ENCODE measurements at regions not wholly inside any gene's neighbourhood (a gene's known extent, or its start where the extent isn't known, plus 50 kb on each side); places are given as distances from the start of the nearest gene placed in this dataset.

DNA sequence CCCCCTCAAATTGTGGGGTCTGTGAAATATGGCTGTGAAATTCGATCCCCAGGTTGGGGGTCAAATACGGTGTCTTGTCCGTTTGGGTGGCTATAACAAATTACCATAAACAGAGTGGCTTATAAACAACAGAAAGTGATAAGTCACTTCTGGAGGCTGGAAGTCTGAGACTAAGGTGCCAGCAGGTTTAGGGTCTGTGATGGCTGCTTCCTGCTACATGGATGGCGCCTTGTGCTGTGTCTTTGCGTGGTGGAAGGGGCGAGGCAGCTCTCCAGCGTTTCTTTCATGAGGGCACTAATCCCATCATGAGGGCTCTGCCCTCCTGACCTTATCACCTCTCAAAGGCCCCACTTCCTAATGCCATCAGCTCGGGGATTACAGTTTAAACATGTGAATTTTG lies 120.0 kb downstream of the IRF8 start:
- DNase-seq, result no peak

DNA sequence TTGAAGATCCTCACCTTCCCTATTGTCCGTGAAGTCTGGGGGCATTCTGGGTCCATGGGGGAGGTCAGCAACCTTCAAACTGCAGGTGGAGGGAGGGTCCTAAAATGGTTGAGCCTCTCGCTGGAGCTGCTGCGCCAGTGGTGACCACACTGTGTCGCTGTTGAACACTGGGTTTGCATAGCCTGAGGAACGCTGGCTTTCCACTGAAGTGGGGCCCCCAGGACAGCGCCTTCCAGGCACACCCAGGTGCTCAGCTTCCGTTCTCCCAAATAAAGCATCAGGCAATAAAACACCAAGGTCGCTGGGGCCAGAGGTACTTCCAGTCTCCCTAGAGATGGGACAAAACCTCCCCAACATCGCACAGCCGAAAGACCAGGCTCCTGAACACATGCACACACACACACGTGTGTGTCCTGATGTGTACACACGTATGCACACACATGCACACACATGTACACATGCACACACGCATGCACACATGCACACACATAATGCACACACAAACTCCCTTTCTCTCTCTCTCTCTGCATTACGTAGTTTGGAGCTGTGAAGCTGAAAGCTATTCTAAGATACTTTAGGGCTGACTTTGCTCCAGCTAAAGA lies 120.6 kb downstream of the IRF8 start:
- DNase-seq, result no peak

DNA sequence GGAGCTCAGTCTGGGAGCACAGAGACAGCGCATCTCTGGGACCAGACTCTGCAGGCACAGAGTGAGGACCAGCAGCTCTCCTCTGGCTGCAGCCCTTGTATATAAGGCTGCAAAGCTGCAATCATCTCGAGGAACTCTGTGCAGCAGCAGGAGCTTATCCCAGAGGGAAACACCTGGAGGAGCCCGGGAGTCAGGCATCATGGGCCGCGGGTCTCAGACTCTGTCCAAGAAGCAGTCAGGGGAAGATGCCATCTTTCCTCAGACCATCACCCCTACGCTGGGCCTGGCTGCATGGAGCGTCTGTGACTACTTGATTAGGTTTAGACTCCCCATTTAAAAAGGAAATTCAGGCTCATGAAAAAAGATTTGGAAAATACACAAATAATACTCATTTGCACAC lies 122.0 kb downstream of the IRF8 start:
- no peak for DNase-seq

DNA sequence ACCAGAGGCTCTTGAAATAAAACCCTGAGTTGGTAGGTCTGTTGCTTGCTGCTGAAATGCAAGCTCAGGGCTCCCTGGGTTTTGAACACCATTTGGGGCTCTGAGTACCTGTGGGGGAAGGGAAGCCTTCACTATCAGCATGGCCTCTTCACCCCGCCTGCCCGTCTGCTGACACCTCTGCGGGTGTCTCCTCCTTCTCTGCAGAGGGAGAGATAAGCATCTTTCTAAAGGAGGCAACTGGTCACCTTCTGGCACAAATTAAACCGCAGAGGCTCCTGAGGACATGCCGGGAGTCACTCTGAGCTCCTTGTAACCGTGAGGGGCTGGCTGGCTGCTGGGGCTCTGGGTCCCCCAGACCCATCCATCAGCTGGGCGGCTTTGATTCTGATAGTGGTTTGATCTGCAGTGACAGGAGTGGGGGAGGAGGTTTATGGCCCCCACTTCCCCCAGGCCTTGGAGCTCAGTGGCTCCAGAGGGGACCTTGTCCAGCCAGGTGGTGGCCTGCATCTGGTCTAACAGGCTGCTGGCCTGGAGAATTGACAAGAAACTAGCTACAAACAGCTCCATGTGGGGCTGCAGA lies 123.5 kb downstream of the IRF8 start:
- no peak for DNase-seq

DNA sequence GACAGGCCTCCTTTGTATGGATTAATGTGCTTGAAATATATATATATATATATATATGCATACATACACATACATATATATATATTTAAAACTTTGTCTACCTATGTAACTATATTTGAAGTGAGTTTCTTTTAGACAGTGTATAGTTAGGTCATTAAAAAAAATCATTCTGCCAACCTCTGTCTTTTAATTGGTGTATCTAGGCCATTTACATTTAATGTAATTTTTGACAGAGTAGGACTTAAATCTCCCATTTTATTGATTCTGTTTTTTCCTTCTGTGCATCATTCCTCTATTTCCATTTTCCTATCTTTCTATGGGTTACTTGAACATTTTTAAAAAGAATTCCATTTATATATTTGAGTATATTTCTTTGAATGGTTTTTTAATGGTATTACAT lies 125.2 kb downstream of the IRF8 start:
- no peak for DNase-seq

DNA sequence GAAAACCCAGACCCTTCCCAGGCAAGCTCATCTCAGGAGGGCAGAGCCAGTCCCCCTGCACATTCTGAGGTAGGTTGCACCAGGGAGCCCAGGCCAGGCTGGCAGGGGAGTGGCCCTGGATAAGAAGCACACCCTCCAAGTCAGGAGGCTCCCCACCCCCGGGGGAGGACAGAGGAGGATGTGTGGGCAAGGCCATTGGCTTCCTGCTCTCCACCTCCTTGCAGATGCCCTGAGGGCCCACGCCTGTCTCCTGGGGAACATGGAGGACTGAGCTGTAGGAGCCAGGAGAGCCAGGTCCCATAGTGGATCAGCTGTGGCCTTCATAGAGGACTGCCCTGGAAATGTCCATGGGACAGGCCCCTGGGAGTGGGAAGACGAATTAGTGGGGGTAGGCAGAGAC lies 126.7 kb downstream of the IRF8 start:
- DNase-seq, result no peak

DNA sequence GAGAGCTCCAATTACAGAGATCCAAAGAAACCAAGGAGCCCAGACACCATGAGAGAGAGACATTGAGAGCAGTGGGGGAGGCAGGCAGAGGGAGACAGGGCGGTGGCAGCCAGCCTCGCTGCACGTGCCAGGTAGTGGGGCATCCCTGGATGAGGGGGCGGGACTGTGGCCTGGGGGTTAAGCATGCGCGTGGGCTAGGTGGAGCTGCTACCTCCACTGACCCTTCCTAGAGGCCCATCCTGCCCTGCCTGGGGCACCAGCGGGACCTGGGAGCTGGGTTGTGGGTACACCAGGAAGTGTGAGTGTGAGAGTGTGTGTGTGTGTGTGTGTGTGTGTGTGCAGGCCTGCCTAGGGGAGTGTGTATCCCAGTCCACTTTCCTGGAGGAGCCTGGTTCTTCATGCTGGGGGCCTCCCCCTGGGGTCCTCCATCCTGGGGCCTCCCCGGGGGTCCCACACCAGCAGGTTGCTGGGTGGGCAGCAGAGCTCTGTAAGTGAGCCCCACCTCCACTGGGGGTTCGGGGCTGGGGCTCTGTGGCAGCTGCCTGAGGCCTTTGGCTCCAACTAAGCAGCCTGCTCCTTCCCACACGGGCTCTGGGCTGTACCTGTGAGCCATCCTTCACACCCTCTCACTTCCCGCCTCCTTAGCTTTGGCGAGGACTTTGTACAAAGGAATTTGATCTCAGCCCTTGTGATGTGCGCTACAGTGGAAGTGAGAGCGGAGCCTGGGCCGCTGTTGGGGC lies 127.4 kb downstream of the IRF8 start:
- no peak for DNase-seq

DNA sequence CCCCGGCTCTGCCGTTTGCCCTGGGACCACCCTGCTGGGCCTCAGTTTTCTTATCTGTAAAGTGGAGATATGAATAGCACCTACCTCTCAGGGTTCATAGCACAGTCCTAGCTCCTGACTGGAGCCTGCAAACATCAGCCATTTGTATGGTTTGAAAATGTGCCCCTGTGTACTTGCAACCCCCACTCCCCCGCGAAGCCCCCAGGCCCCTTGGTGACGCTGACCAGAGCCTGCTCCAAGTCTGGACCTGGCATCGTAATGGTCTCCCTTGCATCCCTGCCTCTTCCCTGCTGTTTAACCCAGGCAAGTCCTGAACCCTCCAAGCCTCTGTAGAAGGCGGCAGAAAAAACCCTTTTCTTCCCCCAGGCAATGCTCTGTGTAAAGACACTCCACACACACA lies 128.0 kb downstream of the IRF8 start:
- DNase-seq, result no peak

DNA sequence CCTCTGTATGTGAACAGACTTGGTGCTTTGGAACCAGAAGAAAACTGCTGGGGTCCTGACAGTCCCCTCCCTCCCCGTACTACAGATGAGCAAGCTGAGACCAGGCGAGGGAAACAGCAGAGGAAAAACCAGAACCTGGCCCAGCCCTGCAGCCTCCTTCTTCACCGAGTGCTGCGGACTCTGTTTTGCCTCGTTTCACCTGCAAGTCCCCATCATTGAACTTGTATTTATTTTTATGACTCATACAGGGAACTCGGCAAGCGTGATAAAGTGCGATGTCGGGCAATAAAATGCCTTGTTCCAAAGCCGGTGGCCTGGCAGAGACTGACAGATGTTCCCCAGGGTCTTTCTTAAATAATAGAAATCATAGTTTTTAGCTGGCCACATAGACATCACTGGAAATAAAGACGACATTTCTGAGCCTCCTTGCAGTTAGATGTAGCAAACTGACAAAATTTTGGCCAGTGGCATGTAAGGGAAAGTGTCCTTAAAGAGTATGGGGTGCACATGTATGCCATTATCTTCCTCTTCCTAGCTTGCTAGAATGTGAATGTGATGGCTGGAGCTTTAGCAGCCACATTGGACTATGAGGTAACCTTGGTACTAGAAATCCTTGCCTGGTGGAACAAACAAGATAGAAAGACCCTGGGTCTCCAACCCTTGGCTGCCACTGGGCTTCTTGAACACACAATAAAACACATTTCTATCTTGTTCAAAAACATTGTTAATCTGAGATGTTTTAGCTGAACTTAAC lies 128.6 kb downstream of the IRF8 start:
- DNase-seq, result no peak

DNA sequence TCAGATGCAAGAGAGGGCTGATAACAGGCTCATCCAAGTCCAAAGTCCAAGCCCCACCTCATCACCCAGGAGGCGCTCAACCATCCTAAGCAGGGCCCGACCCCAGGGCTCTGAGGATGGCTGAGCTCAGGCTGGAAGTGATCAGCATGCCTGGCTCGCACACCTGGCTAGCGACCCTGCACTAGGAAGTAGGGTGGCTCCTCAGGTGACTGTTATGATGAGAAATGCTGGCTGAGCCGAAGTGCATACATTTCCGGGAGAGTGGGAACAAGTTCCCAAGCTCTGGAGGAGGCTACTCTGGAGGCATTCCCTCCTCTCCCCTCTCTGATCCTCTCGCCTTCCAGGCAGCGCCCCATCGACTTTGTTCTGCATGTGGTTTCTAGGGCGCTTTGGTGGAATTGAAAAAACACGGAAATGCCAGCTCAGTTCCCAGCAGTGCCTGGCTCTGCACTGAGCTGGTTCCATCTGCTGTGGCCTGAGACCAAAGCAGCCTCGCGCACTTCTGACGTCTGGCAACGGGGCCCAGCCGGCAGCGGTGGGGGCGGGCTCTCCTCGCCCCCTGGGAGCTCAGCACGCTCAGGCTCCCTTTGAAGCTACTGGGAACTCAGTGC lies 130.3 kb downstream of the IRF8 start:
- DNase-seq, result peak; percentile 8

DNA sequence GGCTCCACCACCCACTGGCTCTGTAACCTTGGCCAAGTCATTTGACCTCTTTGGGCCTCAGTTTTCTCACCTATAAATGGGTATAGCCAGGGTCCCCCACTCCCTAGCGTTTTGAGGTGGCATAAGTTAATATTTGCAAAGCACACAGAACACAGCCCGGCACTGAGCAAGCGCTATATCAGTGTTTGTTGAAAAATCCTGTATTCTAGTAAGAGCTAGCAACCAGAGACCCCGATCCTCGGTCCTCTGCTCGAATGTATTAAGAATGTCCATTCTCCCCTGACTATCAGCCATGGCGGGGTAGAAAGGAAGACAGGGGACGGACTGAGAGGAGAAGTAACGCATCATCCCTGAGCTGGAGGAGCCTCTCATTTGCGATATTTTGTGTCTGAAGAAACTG lies 131.2 kb downstream of the IRF8 start:
- DNase-seq, result no peak

DNA sequence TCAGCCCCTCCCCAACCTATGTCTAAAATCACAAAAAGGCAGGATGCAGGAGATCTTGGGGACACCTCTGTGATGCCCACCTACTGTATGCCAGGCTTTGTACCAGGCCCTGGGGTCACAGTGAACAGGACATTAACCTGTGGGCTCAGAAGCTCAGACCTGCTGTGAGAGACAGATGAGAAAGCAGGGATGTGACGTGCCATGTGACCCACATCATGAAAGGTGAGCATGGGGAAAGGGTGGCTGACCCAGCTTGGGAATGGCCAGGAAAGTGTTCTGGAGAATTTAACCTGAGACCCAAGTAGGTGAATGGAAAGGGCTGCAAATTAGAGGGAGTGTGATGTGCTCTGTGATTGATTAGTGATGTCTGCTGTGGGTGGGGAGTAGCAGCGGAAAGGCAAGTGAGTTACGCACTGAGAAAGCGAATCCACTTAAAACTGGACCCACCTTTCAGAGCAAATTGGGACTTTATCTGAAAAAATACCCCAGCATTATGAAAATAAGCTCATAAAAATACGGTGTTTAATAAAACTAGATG lies 132.2 kb downstream of the IRF8 start:
- no peak for DNase-seq

DNA sequence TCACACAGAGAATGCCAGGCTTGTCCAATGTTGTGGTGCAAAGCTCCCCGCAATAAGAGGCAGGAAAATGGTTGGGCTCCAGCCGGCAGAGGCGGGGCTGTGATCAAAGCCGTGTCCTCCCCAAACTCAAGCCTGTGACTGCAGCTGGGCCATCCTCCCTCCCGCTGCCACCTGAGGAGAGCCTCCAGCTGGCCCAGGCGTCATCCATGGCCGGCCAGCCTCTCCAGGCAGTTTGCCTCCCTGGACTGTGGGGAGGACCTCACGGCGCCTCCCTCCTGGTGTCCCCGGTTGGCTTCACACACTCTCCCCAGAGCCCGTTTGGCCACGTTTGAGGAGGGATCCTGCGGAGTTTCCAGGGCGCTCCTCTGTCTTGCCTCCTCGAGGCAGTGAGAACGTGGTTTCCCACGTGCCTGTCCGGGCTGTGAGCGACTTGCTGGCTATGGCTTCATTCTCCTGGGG lies 134.1 kb downstream of the IRF8 start:
- DNase-seq, result no peak

DNA sequence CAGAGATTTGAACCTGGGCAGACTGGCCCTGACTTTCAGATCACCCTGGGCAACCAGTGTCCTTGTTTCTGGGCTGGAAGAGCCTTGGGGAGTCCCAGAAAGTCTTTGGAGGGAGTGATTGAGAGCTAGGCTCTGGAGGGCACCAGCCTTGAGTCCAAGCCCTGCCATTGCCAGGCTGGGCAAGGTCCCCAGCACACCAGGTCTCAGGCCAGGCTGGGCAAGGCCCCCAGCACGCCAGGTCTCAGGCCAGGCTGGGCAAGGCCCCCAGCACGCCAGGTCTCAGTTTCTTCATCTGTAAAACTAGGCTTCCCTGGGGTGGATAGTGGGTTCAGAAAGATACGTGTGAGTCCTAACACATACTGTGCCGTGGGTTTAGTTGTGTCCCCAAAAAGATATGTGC lies 135.0 kb downstream of the IRF8 start:
- no peak for DNase-seq

DNA sequence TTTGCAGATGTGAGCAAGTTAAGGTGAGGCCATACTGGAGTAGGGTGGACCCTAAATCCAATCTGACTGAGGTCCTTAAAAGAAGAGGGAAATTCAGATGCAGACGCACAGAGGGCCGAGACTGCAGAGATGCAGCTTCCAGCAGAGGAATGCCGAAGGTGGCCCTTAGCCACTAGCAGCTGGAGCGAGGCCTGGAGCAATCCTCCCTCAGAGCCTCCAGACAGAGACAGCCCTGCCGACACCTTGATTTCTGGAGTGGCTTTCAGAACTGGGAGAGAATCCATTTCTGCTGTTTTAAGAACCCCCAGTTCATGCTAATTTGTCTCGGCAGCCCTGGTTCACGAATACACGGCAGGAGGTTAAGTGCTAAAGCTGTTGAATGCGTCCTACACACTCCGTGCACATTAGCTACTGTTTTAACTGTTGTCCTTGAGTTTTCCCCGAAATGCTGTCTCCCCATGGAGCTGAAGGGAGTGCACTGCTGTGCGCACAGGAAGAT lies 135.5 kb downstream of the IRF8 start:
- no peak for DNase-seq

DNA sequence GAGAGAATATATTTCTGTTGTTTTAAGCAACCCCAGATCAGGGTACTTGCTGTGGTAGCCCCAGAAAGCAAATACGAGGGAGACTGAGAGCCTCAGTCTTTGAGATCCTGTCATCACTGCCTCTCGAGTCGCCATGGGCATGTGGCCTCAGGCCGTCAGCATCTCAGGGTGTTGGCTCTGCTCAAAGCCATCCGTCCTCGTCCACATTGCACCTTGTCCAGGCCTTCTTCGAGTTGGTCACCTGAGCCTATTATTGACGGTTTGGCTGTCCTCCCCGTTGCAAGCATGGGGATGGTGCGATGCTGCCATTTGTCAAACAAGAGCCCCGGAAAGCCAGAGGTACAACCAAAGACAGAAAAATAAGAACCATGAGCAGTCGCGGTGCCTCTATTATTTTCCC lies 136.9 kb downstream of the IRF8 start:
- DNase-seq, result no peak

DNA sequence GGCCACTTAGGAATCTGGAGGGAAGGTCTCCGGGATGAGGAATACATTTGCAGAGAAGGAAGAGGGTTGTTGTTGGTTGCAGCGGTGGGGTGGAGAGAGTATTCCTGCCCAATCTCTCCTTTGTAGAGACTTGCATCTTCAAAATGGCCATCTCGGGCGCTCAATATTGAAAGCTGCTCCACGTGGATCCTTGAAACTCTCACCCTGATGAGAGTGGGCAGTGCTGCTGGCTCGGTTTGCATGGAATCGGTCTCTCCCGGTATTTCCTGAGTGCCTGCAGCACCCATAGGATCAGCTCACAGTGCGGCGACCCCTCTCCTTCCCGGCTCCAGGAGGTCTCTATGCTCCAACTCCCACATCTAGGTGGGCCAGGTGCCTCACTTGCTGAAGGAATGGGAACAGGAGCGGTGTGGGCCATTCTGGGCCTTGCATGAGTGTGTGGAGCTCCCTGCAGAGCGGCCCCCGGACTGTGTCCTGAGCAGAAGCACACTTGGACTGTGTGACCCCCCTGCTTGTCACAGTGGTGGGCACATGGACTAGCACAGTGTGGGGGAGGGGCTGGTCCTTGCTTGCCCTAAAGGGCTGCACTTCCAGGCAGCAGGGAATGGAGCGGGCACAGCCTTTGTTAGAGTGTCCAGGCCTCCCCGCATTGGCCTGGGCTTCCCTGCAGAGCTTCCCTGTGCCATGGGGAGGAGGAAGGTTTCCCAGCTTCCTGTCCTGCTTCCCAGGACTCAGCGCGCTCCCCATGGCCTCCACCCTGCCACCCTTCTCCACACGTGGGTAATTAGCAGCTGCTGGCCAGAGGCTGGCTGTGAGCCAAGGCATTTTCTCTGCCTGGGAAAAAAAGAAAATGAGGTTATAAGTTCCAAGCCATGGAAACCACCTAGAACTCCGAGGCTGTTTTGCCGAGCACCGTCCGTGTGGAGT lies 139.3 kb downstream of the IRF8 start:
- DNase-seq, result no peak

DNA sequence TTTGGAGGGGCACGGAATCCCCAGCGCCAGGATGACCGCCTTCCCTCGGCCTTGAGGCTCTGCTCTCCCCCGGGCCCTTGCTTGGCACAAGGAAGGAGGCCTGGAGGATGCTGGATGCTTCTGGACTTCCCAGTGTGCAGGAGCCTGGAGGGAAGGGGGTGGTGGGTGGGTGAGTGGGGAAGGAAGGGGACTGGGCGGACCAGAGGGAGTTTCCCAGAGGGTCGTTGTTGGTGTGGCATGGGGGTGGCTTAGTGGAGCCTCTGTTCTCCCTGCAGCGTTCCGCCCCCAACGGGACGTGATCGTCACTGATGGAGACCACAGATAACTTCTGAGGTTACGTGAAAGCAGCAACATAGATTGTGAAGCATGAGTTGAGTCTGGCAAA lies 140.0 kb downstream of the IRF8 start:
- no peak for DNase-seq

DNA sequence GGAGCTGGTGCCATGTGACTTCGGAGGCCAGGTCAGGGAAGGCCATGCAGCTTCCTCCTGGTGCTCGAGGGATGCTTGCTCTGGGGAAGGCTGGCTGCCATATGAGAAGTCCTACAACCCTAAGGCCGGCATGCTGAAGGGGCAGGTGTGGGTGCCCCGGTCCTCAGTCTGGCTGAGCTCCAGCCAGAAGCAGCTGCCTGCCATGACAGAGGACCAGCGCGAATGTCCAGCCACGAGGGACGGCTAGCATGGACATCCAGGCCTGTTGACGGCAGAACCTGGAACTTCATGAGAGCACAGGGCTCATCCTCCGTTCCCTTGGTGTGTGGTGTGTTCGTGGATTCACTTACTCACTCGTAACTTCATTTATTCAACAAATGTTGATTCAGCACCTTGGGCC lies 140.6 kb downstream of the IRF8 start:
- no peak for DNase-seq

DNA sequence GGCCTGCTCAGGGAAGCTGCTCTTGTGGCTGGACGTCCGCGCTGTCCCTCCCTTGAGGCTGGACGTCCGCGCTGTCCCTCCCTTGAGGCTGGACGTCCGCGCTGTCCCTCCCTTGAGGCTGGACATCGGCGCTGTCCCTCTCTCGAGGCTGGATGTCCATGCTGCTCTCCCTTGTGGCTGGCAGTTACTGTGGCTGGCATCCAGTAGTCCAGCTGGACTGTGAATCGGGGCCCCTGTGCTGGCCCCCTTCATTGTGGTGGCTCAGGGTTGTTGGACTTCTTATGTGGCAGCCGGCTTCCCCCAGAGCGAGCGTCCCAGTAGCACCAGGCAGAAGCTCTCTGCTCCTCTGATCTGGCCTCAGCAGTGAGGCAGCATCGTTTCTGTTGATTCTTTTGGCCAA lies 141.5 kb downstream of the IRF8 start:
- no peak for DNase-seq

DNA sequence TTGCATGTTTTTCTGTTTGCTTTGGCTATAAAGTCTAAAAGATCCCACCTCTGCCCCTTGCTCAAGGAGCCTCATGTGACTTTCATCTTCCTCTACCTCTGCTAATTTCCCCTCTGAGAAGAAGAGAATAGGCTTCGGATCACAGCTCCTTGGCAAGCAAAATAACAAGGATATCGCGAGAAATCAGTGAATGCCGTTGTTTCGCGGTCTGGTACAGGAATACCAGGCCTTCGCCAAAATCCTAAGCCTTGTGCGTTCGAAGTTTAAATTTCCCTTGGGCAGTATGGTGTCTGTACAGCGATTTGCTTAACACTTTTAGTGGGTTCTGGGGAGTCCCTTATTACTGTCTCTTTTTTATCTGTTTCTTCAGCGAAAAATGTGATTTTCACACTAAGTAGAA lies 142.3 kb downstream of the IRF8 start:
- DNase-seq, result no peak

DNA sequence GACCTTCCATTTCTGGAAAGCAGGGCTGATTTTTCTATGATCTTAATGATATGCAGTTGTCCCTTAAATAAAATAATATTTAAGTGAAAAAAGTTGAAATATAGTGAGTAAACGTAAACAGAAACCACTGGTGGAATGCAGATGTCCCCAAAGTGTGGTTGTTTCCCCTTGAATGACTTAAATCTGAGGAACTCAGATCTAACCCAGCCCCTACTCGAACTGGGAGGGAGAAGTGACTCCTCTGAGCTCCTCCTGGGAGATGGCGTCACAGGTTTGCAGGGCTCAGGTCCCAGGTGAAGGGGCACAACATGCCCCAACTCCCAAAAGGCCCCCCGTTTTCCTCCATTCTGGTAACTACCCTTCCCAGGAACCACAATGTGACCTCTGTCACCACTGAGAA lies 142.8 kb downstream of the IRF8 start:
- DNase-seq, result no peak

All from fibroblast of skin of right biceps (primary cell).